Peyer's patch (tissue), 4 donors: ENCODE measurements at regions not wholly inside any gene's neighbourhood (a gene's known extent, or its start where the extent isn't known, plus 50 kb on each side); places are given as distances from the start of the nearest gene placed in this dataset.

Source experiments
- POLR2A ChIP-seq, 2 donors: fragments of 450-650 bp; IDR thresholded peaks; one replicate each; pipeline ENCODE4 v1.5.1; 2017; ENCODE audit warnings: antibody characterized with exemption in 2 of 2, mild to moderate bottlenecking in 2 of 2, moderate library complexity in 2 of 2
- TF ChIP-seq, protein P1 (sequence below), 6 experiments: fragments of 450-650 bp in 4 of 6; fragments of 200-600 bp in 2 of 6; sonication (generic) in 1 of 6; IDR thresholded peaks; one replicate each; pipeline ENCODE4 v1.5.1; 2017 to 2019; ENCODE audit warnings: antibody characterized with exemption in 6 of 6, mild to moderate bottlenecking in 3 of 6, moderate library complexity in 1 of 6

- TF ChIP-seq, protein P1, sequence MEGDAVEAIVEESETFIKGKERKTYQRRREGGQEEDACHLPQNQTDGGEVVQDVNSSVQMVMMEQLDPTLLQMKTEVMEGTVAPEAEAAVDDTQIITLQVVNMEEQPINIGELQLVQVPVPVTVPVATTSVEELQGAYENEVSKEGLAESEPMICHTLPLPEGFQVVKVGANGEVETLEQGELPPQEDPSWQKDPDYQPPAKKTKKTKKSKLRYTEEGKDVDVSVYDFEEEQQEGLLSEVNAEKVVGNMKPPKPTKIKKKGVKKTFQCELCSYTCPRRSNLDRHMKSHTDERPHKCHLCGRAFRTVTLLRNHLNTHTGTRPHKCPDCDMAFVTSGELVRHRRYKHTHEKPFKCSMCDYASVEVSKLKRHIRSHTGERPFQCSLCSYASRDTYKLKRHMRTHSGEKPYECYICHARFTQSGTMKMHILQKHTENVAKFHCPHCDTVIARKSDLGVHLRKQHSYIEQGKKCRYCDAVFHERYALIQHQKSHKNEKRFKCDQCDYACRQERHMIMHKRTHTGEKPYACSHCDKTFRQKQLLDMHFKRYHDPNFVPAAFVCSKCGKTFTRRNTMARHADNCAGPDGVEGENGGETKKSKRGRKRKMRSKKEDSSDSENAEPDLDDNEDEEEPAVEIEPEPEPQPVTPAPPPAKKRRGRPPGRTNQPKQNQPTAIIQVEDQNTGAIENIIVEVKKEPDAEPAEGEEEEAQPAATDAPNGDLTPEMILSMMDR (IDR thresholded peaks at IDR 0.05) = no peak
- TF ChIP-seq POLR2A (IDR thresholded peaks at IDR 0.05) = no peak
Observed at GRCh38 chr2:187716301-187716700, 162.1 kb upstream of the TFPI start.
